ENCODE measurements at regions not wholly inside any gene's neighbourhood (a gene's known extent, or its start where the extent isn't known, plus 50 kb on each side); places are given as distances from the start of the nearest gene placed in this dataset.
"Not testable (repeated sequence)": the region's sequence is repeated elsewhere in the genome, so short reads cannot be mapped to it uniquely, and the experiment has no call there.

DNA sequence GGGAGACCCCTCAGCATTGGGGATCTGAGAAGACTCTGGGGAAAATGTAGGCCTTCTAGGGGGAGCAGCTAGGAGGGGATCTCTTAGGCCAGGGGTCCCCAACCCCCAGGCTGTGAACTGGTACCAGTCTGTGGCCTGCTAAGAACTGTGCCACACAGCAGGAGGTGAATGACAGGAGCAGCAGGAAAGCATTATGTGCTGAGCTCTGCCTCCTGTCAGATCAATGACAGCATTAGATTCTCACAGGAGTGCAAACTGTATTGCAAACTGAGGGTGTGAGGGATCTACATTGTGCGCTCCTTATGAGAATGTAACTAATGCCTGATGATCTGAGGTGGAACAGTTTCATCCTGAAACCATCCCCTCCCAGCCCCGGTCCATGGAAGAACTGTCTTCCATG lies 127.3 kb downstream of the SCG2 start:
- no peak for DNase-seq

DNA sequence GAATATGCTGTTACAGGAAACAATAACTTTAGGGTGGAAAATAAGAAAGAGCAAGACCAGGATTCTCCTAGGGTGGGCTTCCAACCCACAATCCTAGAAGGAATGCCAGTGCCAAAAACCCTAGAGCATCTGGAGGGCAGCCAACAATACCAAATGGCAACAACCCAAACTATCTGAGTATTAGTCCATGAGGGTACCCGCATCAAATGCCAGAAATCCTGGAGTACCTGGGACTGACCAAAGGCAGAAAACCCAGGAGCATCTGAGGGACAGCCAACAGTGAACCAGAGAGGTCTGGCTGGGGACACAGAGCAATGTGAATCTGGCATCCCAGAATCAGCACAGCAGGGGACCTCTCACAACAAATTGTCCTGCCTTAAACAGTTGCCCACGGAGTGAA lies 126.3 kb downstream of the SCG2 start:
- no peak for DNase-seq

DNA sequence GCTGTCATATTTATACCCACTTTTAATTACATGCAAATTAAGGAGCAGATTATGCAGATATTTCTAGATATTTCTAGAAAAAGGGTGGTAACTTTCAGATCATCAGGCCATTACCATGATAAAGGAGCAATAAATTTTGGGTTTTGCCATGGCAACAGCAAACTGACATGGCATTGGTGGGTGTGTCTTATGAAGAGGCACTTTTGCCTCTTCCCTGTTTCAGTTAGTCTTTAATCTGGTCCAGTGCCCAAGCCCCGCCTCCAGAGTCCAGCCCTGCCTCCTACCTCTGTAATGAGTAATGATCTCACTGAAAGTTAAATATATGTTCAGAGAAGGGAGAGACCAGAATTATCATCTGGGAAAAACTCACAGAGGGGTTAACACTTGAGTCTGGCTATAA lies 124.8 kb downstream of the SCG2 start:
- DNase-seq = no peak

DNA sequence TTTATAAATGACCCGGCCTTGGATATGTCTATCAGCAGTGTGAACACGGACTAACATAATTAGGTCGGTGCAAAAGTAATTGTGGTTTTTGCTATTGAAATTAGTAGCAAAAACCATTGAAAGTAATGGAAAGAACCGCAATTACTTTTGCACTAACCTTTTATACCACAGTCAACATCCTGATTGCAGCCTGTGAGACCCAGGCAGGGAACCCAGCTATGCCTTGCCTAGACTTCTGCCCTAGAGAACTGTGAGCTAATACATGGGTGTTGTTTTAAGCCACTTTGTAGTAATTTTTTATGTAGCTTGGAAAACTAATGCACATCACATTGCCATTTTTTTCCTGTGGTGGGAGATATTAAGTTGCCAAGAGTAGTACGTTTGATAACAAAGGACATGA lies 120.7 kb downstream of the SCG2 start:
- no peak for DNase-seq

DNA sequence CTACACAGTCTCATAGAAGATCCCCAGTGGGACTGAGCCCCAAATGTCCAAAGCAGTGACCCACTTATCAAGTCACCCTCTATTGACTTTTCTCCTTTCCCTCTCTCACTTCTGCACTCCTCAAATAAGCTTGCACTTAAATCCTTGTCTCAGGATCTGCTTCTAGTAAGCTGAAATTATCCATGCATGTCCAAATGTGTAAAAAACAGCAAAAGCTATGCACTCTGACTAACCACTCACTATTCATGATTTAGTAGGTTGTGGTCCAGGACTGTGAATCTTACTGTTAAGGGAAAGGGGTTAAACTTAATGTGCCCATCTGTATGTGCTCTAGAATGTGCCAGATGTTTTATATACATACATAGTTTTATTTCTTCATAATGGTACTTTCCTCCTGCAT lies 115.4 kb downstream of the SCG2 start:
- no peak for DNase-seq

DNA sequence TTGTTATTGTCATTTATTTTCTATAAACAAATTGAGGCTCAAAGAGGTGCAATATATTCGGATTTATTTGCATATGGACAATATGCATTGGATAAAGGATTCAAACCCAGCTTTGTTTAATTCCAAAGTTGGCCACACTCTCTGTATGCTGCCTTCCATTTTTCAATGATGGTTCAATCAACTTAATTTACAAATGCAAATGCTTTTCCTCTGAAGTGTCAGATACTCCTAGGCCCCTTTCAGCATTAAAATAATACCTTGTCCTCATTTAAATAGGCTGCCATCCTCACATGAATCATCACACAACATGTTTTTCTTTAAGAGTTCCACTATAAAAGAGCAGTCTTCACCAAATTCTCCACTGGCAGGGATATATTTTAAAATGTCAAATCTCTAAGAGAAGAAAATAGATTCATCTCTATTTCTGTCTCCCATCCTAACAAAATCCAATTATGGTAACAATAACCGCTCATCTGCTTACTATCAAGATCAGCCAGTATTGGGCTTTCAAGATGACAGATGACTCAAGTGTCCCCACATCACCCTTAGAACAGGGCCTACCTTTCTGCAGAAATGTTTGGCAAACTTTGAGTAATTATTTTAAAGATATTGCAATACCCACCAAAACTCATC lies 114.8 kb downstream of the SCG2 start:
- DNase-seq = no peak

DNA sequence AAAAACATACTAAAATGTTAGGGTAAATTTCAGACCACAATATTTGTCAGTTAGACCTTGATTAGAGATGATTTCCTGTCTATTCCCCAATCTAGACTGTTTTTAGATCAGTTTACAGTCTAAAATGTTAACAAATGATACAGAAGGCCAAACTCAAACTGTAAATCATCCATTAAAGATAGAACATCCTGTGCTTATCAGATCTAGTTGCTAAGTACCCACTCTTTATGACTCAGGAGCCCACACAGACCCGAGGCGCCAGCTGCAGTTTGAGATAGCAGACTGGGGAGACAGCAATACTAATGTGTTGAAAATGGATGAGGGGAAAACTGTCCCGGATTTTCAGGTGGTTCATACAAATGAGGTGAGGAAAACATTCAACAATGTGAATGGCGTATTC lies 113.3 kb downstream of the SCG2 start:
- DNase-seq = no peak

DNA sequence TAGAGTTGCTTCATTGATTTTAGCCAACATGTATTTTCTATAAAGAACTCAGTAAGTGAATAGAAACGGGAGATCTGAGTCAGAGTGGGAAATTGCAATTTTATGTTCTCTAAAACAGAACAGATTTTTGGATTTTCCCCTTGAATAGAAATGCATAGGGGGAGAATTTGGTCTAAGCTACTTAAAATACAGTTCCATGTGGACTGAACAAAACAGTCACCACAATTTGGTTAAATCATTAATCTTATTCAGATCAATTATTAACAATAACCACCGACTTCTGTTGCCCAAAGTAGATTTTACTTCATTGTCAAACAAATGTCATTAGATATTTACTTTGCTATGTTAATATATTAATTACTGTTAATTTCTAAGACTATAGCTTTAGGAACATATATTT lies 107.7 kb downstream of the SCG2 start:
- DNase-seq = no peak

DNA sequence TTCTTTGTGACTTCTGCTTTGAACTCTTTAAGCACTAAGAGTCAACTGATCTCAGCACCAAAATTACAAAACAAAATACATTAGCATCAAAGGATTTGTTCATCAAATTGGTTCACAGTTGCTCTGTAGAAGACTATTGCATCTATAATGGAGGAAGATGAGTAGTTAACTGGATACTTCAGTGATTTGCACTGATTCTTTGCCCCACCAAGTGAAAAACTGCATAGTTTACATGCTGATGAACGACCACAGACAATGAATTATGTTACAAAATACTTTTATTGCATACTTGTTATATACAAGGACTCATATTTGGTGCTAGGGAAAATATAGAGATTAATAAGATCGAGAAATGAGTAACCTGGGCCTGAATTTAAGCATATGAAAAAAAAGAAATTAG lies 107.2 kb downstream of the SCG2 start:
- DNase-seq = no peak

DNA sequence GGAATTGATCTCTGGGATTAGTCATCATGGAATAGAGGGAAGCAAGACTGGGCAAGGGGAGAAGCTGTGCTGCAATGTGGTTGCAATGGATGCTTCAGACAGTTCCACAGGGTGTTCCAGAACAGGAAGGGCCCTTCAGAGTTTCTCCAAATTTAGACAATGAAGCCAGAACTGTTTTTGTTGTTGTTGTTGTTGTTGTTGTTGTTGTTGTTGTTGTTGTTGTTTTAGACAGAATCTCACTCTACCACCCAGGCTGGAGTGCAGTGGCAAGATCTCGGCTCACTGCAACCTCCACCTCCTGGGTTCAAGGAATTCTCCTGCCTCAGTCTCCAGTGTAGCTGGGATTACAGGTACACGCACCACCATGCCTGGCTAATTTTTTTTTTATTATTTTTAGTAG lies 105.3 kb downstream of the SCG2 start:
- not testable (repeated sequence) for DNase-seq

DNA sequence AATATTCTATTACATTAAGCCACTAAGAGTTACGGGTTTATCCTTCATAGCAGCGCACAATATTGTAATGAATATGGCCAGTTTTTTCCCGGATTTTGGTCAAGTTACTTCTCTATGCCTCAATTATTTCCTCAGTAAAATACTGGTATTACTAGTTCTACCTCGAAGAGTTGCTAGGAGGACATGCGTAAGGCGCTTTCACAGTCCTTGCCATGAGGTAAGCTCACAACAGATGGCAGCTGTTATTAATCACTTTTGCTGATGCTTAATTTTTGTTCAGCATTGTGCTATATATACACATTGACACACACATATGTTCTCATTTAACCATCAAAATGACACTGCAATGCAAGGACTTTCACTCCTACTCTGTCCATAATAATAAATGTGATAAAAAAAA lies 101.5 kb downstream of the SCG2 start:
- DNase-seq = no peak

DNA sequence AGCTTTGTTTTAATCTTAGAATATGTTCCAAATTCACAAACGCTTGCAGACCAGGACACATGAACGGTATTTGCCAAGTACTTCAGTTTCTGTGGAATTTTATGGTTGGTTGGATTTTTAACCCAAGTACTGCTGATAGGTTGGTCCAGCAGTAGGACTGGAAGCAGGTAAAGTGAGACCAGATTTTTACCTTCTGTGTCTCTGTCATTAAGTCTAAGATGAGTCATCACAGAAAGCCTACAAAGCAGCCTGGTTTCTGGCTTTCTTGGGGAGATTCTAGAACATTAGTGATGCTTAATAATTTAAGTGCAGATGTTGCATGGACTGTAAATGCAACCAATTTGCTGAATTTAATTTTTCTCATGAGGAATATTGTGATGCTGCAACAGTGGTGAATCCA lies 100.5 kb downstream of the SCG2 start:
- no peak for DNase-seq

DNA sequence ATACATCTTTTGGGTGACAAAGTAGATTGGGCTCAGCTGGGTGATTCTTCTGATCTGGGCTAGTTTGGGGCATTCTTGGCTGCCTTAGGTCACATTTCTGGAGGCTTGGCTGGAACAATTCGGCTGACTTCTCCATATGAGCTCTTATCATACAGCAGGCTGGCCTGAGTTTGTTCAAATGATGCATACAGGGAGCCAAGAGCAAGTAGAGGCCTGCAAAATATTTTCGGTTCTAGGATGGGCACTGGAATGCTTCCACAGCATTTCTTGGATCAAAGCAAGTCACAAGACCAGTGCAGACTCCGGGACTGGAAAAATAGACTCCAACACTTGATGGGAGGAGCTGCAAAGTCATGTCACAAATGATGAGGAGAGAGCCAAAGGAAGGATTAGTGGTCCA lies 98.4 kb downstream of the SCG2 start:
- DNase-seq = no peak

DNA sequence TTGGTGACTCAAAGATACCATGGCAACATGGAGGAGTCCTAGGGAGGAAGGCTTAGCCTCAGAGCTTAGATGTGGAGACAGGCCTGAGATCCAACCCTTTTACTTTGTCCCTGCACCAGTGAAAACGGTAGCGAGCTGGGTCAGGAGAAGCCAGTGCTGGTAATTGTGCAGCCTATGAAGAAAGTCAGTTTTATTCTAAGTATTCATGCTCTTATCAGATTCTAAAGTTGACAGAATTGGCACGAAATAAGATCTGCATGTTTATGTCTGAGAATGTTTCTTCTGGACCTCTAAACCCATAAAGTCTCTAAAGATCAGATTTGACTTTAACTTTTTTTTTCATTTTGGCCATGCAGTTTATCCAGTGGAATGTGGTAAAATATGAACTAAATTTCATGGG lies 93.8 kb downstream of the SCG2 start:
- no peak for DNase-seq

DNA sequence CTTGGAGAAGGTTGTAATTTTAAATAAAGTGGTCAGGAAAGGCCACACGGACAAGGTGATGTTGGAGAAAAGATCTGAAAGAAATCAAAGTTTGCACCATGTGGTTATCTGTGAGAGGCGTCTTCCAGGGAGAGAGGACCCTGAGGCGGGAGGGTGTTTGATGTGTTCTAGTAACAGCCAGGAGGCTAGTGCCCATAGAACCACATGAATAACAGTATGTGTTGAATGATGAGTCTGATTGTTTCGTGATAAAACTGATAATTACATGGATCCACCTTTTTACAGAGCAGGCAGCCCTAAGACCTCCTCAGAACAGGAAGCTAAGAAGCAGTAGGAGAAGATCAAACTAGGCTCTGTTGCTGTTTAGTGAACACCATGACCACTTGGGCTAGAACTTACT lies 91.4 kb downstream of the SCG2 start:
- no peak for DNase-seq

DNA sequence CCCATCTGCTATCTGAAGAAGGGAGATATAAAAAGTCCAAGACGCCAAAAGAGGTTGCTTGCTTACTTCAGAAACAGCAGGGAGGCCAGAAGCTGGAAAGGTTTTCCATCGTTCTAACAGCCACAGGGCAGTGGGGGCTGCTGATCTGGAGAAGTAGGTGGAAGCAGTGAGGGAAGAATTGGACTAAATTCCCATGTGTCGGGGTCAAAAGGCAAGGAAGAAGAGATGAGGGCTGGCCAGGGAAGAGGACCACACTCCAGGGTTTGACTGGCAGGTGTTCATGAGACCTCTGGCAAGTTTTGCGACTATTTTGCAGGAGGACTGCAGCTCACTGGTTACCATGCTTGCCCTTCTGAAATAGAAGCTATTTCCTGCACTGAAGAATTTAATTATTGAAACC lies 91.0 kb downstream of the SCG2 start:
- DNase-seq = no peak

DNA sequence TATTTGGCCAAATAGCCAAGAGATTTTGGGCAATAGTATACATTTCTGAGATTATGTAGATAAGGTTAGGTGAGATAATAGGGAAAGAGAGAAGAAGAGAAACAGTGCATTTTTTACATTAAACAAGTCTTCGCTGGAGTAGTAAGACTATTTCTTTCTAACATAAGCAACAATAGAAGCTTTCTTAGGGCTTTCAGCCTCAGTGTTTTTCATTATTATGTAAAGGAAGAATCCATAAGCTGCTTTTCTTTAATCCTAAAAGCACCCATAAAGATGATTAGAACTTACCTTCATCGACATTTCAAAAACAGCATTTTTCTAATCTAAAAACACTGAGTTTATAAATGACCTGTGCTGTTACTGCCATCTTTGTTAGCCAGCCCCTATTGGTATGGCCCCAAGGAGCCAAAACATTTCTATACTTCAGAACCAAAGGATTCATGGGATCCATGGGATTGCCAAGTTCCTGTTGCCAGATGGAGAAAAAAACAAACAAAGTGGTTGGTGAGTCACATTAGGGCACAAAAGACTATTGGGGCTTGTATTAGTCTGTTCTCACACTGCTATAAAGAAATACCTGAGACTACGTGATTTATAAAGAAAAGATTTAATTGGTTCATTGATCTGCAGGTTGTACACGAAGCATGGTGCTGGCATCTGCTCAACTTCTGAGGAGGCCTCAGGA lies 88.2 kb downstream of the SCG2 start:
- DNase-seq = no peak

DNA sequence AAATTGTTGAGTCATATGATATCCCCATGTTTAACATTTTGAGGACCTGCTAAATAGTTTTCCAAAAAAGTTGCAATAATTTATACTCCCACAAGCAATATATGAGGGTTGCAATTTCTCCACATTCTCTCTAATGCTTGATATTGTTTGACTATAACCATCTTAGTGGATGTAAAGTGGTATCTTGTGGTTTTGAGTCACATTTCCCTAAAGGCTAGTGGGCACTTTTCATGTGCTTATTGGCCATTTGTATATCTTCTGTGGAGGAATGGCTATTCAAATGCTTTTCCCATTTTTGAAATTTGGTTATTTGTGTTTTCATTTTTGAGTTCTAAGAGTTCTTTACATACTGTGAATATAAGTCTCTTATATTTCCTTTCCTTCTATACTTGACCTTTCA lies 82.7 kb downstream of the SCG2 start:
- DNase-seq = no peak

DNA sequence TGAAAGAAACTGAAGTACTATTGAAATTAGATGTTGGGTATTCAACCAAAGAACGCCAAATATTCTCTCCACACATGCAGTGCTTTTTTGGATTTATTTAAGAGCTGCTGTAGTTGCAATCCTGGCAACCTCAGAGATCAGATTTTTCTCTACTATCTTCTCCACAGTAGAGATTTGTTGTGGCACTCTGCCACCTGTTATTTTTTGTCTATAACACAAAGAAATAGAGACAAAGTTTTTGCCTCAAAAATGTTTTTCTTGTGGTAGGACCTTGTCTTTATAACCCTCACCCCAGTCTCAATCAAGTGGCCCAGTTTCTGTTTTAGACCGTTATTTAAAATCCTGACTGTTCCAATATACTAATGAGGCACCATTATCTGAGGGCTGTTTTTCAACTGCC lies 79.4 kb downstream of the SCG2 start:
- no peak for DNase-seq

DNA sequence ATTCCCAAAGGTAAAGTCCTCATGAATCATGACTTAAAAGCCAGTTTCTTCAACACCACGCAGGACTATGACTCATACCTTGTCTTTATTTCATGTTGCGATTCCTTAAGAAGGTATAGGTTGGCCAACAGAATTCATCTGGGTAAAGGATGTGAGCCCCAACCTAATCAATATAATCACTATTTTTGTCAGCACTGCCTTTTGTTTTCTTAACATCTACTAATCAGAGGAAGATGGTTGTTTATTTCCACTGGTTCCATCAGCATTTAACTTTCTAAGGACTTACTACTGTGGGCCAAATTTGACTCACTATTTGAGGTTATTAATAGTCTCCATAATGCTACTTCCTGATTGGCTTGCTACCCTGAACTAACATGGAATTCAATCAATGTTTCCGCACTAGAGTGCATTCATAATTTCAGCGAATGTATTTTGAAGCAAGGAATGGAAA lies 78.6 kb downstream of the SCG2 start:
- no peak for DNase-seq

DNA sequence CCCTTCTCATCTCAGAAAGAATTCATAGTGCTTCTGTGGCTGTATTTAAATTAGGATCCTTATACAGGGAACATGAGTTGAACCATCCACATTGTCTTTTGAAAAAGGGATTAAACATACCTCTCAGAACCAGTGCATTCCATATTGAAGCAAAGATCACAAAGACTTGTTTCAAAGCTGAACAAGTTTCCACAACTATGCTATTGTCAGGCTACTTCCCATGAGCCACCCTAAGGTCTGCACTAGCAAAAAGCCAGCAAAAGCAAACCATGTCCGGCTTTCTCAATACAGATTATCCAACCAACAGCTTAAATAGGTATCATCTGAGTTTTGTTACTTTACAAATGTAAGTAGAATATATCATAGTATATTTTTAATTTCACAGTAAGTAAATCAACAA lies 78.1 kb downstream of the SCG2 start:
- DNase-seq = no peak

DNA sequence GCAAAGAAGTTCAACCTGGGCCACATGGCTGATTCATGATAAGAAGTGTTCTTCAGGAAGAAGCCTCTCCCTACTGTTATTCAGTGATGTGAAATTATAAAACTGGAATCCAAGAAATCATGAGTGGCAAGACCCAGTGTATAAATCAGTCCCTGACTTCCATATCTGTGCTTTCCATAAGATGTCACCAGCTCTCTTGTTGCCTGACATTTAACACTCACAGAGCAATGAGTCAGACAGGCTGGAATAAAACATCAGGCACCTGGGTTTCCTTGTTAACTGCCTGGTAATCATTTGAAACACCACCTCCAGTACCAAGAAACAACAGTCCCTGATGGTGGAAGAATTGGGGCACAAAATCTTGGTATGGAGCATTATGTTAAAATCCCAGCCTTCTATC lies 76.1 kb downstream of the SCG2 start:
- no peak for DNase-seq

DNA sequence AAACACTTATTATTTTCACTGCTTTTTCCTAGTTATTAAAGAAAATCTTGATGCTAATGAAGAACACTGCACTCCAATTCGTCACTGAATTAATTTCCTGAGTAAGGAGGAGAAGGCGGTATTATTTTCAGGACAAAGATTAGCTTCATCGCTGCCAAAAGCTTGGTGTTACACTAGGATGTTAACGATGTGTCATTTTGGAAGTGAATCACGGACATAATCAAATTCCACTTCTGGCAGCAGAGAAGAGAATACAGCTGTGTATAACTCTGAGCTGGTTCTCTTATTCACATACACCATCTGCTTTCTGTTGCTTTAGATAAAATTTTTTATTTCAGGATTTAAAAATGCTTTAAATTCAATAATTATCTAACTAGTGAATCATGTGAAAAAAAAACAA lies 74.1 kb downstream of the SCG2 start:
- DNase-seq = no peak

DNA sequence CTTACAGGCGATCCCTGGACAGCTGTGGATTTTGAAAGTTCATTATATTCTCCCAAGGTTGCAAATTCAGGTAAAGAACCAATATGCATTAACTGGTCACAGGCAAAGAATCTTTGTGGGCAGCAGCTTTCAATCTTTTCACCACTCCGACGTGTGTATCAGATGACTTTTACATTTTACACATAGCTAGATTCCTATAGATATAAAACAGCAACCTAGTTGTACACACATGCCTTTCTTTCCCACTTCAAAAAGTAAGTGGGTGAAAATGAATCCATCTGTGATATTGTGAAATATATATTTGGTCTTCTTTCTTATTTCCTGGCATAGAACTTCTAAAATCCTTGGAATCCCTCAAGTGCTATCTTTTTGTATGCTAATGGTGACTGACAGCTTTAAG lies 72.5 kb downstream of the SCG2 start:
- no peak for DNase-seq

DNA sequence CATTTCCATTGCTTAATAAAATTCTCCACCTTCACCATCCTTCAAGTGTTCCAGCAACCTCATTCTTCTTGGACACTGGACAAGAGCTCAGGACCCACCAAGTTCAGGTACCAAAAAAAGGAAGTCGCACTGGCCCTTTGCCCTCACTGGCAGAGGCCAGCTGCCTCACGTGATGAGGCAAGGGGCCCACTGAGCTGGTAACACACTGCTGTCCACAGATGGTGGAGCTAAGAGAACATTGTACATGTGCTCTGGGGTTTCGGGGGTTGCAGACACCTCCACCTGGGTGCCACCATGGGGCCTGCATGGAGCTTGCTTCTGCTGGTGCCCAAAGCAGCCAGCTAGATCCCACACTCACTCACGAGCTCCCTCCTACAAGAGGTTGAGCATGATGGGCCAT lies 71.3 kb downstream of the SCG2 start:
- no peak for DNase-seq

Measured in NCI-H2171 (cell line).